ENCODE measurements at regions not wholly inside any gene's neighbourhood (a gene's known extent, or its start where the extent isn't known, plus 50 kb on each side); places are given as distances from the start of the nearest gene placed in this dataset. TPM values are rescaled to one million over a fixed set of nuclear protein-coding genes. Genes with fewer than 3 reads are reported as not detected.

GRCh38 chr11:90274362-90274761 is 51.5 kb upstream of the CHORDC1 start:
- TF ChIP-seq, protein P1, sequence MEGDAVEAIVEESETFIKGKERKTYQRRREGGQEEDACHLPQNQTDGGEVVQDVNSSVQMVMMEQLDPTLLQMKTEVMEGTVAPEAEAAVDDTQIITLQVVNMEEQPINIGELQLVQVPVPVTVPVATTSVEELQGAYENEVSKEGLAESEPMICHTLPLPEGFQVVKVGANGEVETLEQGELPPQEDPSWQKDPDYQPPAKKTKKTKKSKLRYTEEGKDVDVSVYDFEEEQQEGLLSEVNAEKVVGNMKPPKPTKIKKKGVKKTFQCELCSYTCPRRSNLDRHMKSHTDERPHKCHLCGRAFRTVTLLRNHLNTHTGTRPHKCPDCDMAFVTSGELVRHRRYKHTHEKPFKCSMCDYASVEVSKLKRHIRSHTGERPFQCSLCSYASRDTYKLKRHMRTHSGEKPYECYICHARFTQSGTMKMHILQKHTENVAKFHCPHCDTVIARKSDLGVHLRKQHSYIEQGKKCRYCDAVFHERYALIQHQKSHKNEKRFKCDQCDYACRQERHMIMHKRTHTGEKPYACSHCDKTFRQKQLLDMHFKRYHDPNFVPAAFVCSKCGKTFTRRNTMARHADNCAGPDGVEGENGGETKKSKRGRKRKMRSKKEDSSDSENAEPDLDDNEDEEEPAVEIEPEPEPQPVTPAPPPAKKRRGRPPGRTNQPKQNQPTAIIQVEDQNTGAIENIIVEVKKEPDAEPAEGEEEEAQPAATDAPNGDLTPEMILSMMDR (IDR thresholded peaks at IDR 0.05) = no peak
- no peak for TF ChIP-seq EZH2 (IDR thresholded peaks at IDR 0.05; ENCODE audit: borderline replicate concordance, insufficient read depth, low read depth, low read length, poor library complexity, severe bottlenecking)
- H3K27ac Mint-ChIP-seq = no peak overlapping the region
- Histone ChIP-seq H3K27ac (ENCODE audit: low read length in 2 of 2) (no peak overlapping the region), H4K20me1 (ENCODE audit: control insufficient read depth, insufficient read depth, low read length, poor library complexity, severe bottlenecking) (no peaks in the 10 kb centered on the region), H3K4me2 (replicated peaks; ENCODE audit: low read depth, low read length, poor library complexity, severe bottlenecking) (no peak overlapping the region), H3K9ac (ENCODE audit: low read length) (no peak overlapping the region), H3K27me3 (replicated peaks in 1 of 4; ENCODE audit: control extremely low read depth in 1 of 4, control insufficient read depth in 3 of 4, insufficient read depth in 4 of 4, low read length in 3 of 4) (no peaks in the 10 kb centered on the region), H2AFZ (ENCODE audit: insufficient read depth, low read depth, low read length, poor library complexity, severe bottlenecking) (no peak overlapping the region), H3K9me3 (ENCODE audit: control extremely low read depth in 1 of 3, control insufficient read depth in 2 of 3, insufficient read depth in 1 of 3, low read length in 2 of 3) (peaks cover 0 to 17% (median 0%) of the 10 kb centered on the region in 3 donors), H3K79me2 (ENCODE audit: control insufficient read depth, insufficient read depth, low read length) (no peaks in the 10 kb centered on the region), H3K4me3 (ENCODE audit: control extremely low read depth in 1 of 5, extremely low read depth in 1 of 5, insufficient read depth in 1 of 5, low read depth in 2 of 5, low read length in 4 of 5) (no peak overlapping the region), H3K4me1 (ENCODE audit: control insufficient read depth in 2 of 2, insufficient read depth in 2 of 2, low read length in 2 of 2) (no peaks in the 10 kb centered on the region), H3K36me3 (replicated peaks in 1 of 2; ENCODE audit: control extremely low read depth in 1 of 2, control insufficient read depth in 1 of 2, extremely low read depth in 1 of 2, insufficient read depth in 2 of 2, low read length in 1 of 2) (no peaks in the 10 kb centered on the region)
- POLR2A ChIA-PET = no interaction called here
- H3K9me3 Mint-ChIP-seq (ENCODE audit: insufficient read depth) = peaks cover 2% of the 10 kb centered on the region
- intact Hi-C loops (cut with micrococcal nuclease) = no loop called here
- no peak overlapping the region for H3K4me3 Mint-ChIP-seq
- CTCF ChIA-PET = no interaction called here
- H3K27me3 Mint-ChIP-seq = no peaks in the 10 kb centered on the region
- ATAC-seq (ENCODE audit: low read depth) (no peak), DNase-seq (no peak)
- WGBS (ENCODE audit: insufficient coverage) = no CpG with 5 or more reads among the region's 4 CpGs
- H3K4me1 Mint-ChIP-seq = no peaks in the 10 kb centered on the region

Small RNAs in the stretch of these regions (small RNA-seq; reads per million reads assigned to genes)
- gene AP001002.3 (ENCODE audit: insufficient read length, low read depth, low replicate concordance) (not detected), gene MIR1261 (ENCODE audit: insufficient read length, low read depth, low replicate concordance) (not detected), gene MIR4490 (ENCODE audit: insufficient read length, low read depth, low replicate concordance) (not detected)
